SU-DHL-6 (cell line): ENCODE measurements at regions not wholly inside any gene's neighbourhood (a gene's known extent, or its start where the extent isn't known, plus 50 kb on each side); places are given as distances from the start of the nearest gene placed in this dataset.

ENCODE experiments used
- H2AFZ ChIP-seq: fragments of 200-600 bp; sonication (generic); 2 replicates; pipeline ENCODE4 v1.6.1; 2014; ENCODE audit warnings: low read depth, mild to moderate bottlenecking, moderate library complexity, mixed read lengths, antibody characterized with exemption, low read length; ENCODE audit not compliant: severe bottlenecking
- H3F3A ChIP-seq: fragments of 200-600 bp; shearing (Covaris generic); 2 replicates; pipeline ENCODE4 v1.6.0; 2016; ENCODE audit warnings: antibody characterized with exemption, mild to moderate bottlenecking; ENCODE audit not compliant: insufficient read depth
- H3K27ac ChIP-seq: fragments of 200-600 bp; sonication (generic); 2 replicates; pipeline ENCODE4 v1.5.1; 2016; ENCODE audit warnings: low read depth, mild to moderate bottlenecking, low read length, moderate library complexity, mixed read lengths
- H3K27me3 ChIP-seq: fragments of 200-600 bp; sonication (generic), shearing (Covaris generic); 2 replicates; pipeline ENCODE4 v1.6.0; 2014; ENCODE audit warnings: mild to moderate bottlenecking, low read length
- H3K36me3 ChIP-seq: fragments of 200-600 bp; sonication (generic); 2 replicates; pipeline ENCODE4 v1.6.1; 2014; ENCODE audit warnings: mild to moderate bottlenecking, low read length, mixed read lengths
- H3K4me2 ChIP-seq: fragments of 300-600, 200-600 bp; shearing (Covaris generic), sonication (generic); 2 replicates; pipeline ENCODE4 v1.6.0; 2014; ENCODE audit warnings: low read length, low read depth, mild to moderate bottlenecking; ENCODE audit not compliant: poor library complexity, severe bottlenecking
- H3K4me3 ChIP-seq: fragments of 200-600 bp; sonication (generic); 2 replicates; pipeline ENCODE4 v1.5.1; 2014; ENCODE audit warnings: antibody characterized with exemption, low read length, mild to moderate bottlenecking, mixed read lengths; ENCODE audit not compliant: insufficient read depth, poor library complexity, severe bottlenecking
- H3K79me2 ChIP-seq: fragments of 200-600 bp; sonication (generic); 2 replicates; pipeline ENCODE4 v1.6.1; 2014; ENCODE audit warnings: mild to moderate bottlenecking, low read length, moderate library complexity; ENCODE audit not compliant: insufficient read depth
- H3K9ac ChIP-seq: fragments of 200-600 bp; sonication (generic); 2 replicates; pipeline ENCODE4 v1.7.0; 2014; ENCODE audit warnings: mild to moderate bottlenecking, low read length
- H3K9me2 ChIP-seq: fragments of 200-600 bp; sonication (generic); replicated peaks from 2 replicates; pipeline ENCODE4 v1.6.1; 2014; ENCODE audit warnings: low read length; ENCODE audit not compliant: insufficient read depth
- H3K9me3 ChIP-seq: fragments of 200-600 bp; sonication (generic); 2 replicates; pipeline ENCODE4 v1.6.1; 2014; ENCODE audit warnings: low read length, mixed read lengths; ENCODE audit not compliant: insufficient read depth
- H4K20me1 ChIP-seq: fragments of 200-600 bp; sonication (generic); 2 replicates; pipeline ENCODE4 v1.6.1; 2014; ENCODE audit warnings: low read depth, mild to moderate bottlenecking, antibody characterized with exemption, low read length, moderate library complexity, mixed read lengths
- EZH2phosphoT487 ChIP-seq: fragments of 200-600 bp; sonication (generic), shearing (Covaris generic); conservative IDR thresholded peaks from 2 replicates; pipeline ENCODE4 v1.6.1; 2018; ENCODE audit warnings: mild to moderate bottlenecking, antibody characterized with exemption, low read length, moderate library complexity, mixed read lengths
- TF ChIP-seq, protein P1 (sequence below): fragments of 200-600 bp; sonication (generic); IDR thresholded peaks from one replicate; pipeline ENCODE4 v1.5.1; 2017; ENCODE audit warnings: antibody characterized with exemption, mild to moderate bottlenecking, low read length, moderate library complexity; ENCODE audit not compliant: insufficient read depth, poor library complexity, severe bottlenecking

DNA sequence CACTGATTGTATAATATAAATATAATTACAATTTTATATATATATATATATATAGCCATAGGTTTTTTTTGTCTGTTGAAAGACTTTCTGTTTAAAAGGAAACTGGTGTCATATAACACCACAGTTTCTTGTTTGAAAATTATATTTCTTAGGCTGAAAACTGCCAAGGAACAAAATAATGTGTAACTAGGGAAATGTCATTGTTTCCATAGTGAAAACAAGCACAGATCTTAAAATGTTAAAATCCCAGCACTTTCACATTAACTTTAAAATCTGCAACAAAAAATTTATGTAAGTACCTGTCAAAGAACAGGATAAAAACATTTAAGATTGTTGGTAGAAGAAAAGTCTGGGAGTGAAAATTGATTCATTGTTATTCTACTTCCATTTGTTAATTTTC, 104.2 kb downstream of the ATP6V1G3 start:
- H3K79me2 ChIP-seq = no peaks in the 10 kb centered on the region
- H3K4me2 ChIP-seq = no peak overlapping the region
- H3K27ac ChIP-seq = no peak overlapping the region

DNA sequence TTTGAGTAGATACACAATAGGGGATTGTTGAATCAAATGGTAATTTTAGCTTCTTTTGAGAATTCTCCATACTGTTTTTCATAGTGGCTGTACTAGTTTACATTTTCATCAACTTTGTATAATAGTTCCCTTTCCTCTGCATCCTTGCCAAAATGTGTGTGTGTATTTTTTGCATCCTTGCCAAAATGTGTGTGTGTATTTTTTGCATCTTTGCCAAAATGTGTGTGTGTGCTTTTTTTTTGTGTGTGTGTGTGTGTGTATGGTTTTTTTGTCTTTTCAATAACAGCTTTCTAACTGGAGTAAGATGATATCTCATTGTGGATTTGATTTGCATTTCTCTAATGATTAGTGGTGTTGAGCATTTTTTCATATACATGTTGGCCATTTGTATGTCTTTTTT, 105.4 kb downstream of the ATP6V1G3 start:
- Histone ChIP-seq H4K20me1 (no peaks in the 10 kb centered on the region), H3K9me3 (no peaks in the 10 kb centered on the region), H3K9ac (no peak overlapping the region), H3F3A (no peaks in the 10 kb centered on the region), H3K79me2 (no peaks in the 10 kb centered on the region), H3K4me3 (no peak overlapping the region), H2AFZ (no peak overlapping the region), H3K9me2 (no peaks in the 10 kb centered on the region), H3K27me3 (no peaks in the 10 kb centered on the region), H3K27ac (no peak overlapping the region), H3K36me3 (no peaks in the 10 kb centered on the region), H3K4me2 (no peak overlapping the region)
- no peak for TF ChIP-seq EZH2phosphoT487
- TF ChIP-seq, protein P1, sequence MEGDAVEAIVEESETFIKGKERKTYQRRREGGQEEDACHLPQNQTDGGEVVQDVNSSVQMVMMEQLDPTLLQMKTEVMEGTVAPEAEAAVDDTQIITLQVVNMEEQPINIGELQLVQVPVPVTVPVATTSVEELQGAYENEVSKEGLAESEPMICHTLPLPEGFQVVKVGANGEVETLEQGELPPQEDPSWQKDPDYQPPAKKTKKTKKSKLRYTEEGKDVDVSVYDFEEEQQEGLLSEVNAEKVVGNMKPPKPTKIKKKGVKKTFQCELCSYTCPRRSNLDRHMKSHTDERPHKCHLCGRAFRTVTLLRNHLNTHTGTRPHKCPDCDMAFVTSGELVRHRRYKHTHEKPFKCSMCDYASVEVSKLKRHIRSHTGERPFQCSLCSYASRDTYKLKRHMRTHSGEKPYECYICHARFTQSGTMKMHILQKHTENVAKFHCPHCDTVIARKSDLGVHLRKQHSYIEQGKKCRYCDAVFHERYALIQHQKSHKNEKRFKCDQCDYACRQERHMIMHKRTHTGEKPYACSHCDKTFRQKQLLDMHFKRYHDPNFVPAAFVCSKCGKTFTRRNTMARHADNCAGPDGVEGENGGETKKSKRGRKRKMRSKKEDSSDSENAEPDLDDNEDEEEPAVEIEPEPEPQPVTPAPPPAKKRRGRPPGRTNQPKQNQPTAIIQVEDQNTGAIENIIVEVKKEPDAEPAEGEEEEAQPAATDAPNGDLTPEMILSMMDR = no peak

More for the DNA sequence above, 104.2 kb downstream of the ATP6V1G3 start:
- no peak for TF ChIP-seq EZH2phosphoT487
- H3K9ac ChIP-seq = no peak overlapping the region
- no peaks in the 10 kb centered on the region for H4K20me1 ChIP-seq
- no peak overlapping the region for H2AFZ ChIP-seq
- H3K9me3 ChIP-seq = no peaks in the 10 kb centered on the region
- no peak overlapping the region for H3K4me3 ChIP-seq
- no peaks in the 10 kb centered on the region for H3F3A ChIP-seq
- H3K36me3 ChIP-seq = no peaks in the 10 kb centered on the region
- no peaks in the 10 kb centered on the region for H3K9me2 ChIP-seq
- no peaks in the 10 kb centered on the region for H3K27me3 ChIP-seq

DNA sequence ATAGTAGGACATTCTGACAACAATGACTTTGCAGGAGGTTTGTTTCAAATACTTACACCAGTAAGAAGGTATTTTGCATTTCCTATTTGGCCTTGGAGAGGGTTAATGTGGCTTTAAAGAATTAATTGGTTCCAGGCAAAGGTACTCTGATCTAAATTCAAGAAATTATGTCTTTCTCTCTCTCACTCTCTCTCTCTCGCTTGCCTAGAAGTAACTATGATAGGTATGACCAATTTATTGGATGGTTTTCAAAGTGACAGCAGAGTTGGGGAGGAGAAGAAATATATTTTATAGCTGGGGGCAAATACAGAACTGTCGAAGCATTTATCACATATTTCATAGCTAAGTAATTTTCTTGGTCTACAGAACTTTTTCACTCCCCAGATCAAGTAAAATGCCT, 116.0 kb downstream of the ATP6V1G3 start:
- H3K9me2 ChIP-seq = no peaks in the 10 kb centered on the region
- no peak overlapping the region for H3K9ac ChIP-seq
- no peak for TF ChIP-seq EZH2phosphoT487
- TF ChIP-seq, protein P1 = no peak
- no peak overlapping the region for H3K27ac ChIP-seq
- H3K4me2 ChIP-seq = no peak overlapping the region
- no peaks in the 10 kb centered on the region for H3F3A ChIP-seq
- no peaks in the 10 kb centered on the region for H3K27me3 ChIP-seq
- no peaks in the 10 kb centered on the region for H3K79me2 ChIP-seq
- H2AFZ ChIP-seq = no peak overlapping the region
- no peak overlapping the region for H3K4me3 ChIP-seq
- no peaks in the 10 kb centered on the region for H3K9me3 ChIP-seq
- no peaks in the 10 kb centered on the region for H4K20me1 ChIP-seq
- H3K36me3 ChIP-seq = no peaks in the 10 kb centered on the region

DNA sequence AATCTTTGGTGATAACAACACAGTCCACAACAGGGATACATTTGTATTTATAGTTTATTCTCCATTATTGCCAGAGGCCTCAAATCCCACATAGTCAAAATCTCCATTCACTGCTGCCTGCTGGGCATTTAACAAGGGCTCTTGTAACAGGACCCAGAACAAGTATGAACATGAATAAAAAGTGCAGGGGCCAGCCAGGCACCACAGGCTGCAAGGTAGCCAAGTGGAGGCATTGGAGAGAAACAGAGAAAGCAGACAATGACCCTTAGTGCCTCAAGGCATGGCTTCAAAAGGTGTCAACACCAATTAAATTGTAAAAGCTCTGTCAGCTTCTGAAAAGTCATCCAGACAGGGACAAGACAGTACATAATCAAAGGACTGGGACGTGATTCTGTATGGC, 116.8 kb downstream of the ATP6V1G3 start:
- no peaks in the 10 kb centered on the region for H3F3A ChIP-seq
- H3K36me3 ChIP-seq = no peaks in the 10 kb centered on the region
- no peaks in the 10 kb centered on the region for H4K20me1 ChIP-seq
- H3K9me3 ChIP-seq = no peaks in the 10 kb centered on the region
- H3K4me3 ChIP-seq = no peak overlapping the region
- H3K9me2 ChIP-seq = no peaks in the 10 kb centered on the region
- H3K4me2 ChIP-seq = no peak overlapping the region
- H3K27me3 ChIP-seq = no peaks in the 10 kb centered on the region
- TF ChIP-seq, protein P1 = no peak
- TF ChIP-seq EZH2phosphoT487 = no peak
- H3K79me2 ChIP-seq = no peaks in the 10 kb centered on the region
- no peak overlapping the region for H3K27ac ChIP-seq
- no peak overlapping the region for H3K9ac ChIP-seq
- H2AFZ ChIP-seq = no peak overlapping the region
